Karpas-422 (cell line): ENCODE measurements at regions not wholly inside any gene's neighbourhood (a gene's known extent, or its start where the extent isn't known, plus 50 kb on each side); places are given as distances from the start of the nearest gene placed in this dataset.

Experiments
- DNase-seq: peaks from one replicate; pipeline ENCODE4 v3.0.0-alpha.2; 2015
- H2AFZ ChIP-seq: fragments of 200-600 bp; sonication (generic); 2 replicates; pipeline ENCODE4 v1.6.1; 2014; ENCODE audit warnings: antibody characterized with exemption, low read length, mixed read lengths
- H3K27ac ChIP-seq: fragments of 200-600 bp; sonication (generic); 2 replicates; pipeline ENCODE4 v1.5.1; 2014; ENCODE audit warnings: mild to moderate bottlenecking, low read length, moderate library complexity
- H3K27me3 ChIP-seq: fragments of 200-600 bp; sonication (generic); 2 replicates; pipeline ENCODE4 v1.6.1; 2014; ENCODE audit warnings: low read length, mixed read lengths
- H3K36me3 ChIP-seq: fragments of 200-600 bp; sonication (generic); 2 replicates; pipeline ENCODE4 v1.6.1; 2014; ENCODE audit warnings: low read length, mixed read lengths; ENCODE audit not compliant: insufficient read depth
- H3K4me1 ChIP-seq: fragments of 200-600 bp; sonication (generic); 2 replicates; pipeline ENCODE4 v1.6.1; 2014; ENCODE audit warnings: mild to moderate bottlenecking, low read length, mixed read lengths
- H3K4me2 ChIP-seq: fragments of 200-600 bp; sonication (generic); 2 replicates; pipeline ENCODE4 v1.6.1; 2014; ENCODE audit warnings: low read length, low read depth, mild to moderate bottlenecking; ENCODE audit not compliant: poor library complexity, severe bottlenecking
- H3K4me3 ChIP-seq: fragments of 200-600 bp; sonication (generic); 2 replicates; pipeline ENCODE4 v1.5.1; 2014; ENCODE audit warnings: mild to moderate bottlenecking, antibody characterized with exemption, low read length, mixed read lengths
- H3K79me2 ChIP-seq: fragments of 200-600 bp; sonication (generic); 2 replicates; pipeline ENCODE4 v1.6.1; 2014; ENCODE audit warnings: mild to moderate bottlenecking, low read length, mixed read lengths
- H3K9ac ChIP-seq: fragments of 200-600 bp; sonication (generic); 2 replicates; pipeline ENCODE4 v1.6.0; 2014; ENCODE audit warnings: low read length
- H3K9me2 ChIP-seq: fragments of 200-600 bp; sonication (generic), shearing (Covaris generic); replicated peaks from 2 replicates; pipeline ENCODE4 v1.6.0; 2014; ENCODE audit warnings: mild to moderate bottlenecking, low read length, moderate library complexity; ENCODE audit not compliant: insufficient read depth
- H3K9me3 ChIP-seq: fragments of 300-700, 200-600 bp; sonication (generic); 2 replicates; pipeline ENCODE4 v1.6.1; 2014; ENCODE audit warnings: low read length, mixed read lengths
- H4K20me1 ChIP-seq: fragments of 200-600 bp; sonication (generic); 2 replicates; pipeline ENCODE4 v1.6.1; 2014; ENCODE audit warnings: mild to moderate bottlenecking, antibody characterized with exemption, low read length, low read depth; ENCODE audit not compliant: insufficient read depth

GRCh38 chr6:170045563-170045960 lies 245.3 kb downstream of the DLL1 start:
- H4K20me1 ChIP-seq: no peaks in the 10 kb centered on the region
- no peak overlapping the region for H2AFZ ChIP-seq
- no peak overlapping the region for H3K27ac ChIP-seq
- no peaks in the 10 kb centered on the region for H3K9me3 ChIP-seq
- no peak for DNase-seq
- H3K9ac ChIP-seq: no peak overlapping the region
- H3K27me3 ChIP-seq: no peaks in the 10 kb centered on the region
- H3K4me3 ChIP-seq: no peak overlapping the region
- no peaks in the 10 kb centered on the region for H3K9me2 ChIP-seq
- no peaks in the 10 kb centered on the region for H3K4me1 ChIP-seq
- H3K79me2 ChIP-seq: no peaks in the 10 kb centered on the region
- no peak overlapping the region for H3K4me2 ChIP-seq
- no peaks in the 10 kb centered on the region for H3K36me3 ChIP-seq

- Histone ChIP-seq H3K27ac (no peak overlapping the region), H3K27me3 (no peaks in the 10 kb centered on the region), H3K4me2 (no peak overlapping the region), H3K9ac (no peak overlapping the region), H3K79me2 (no peaks in the 10 kb centered on the region), H3K4me3 (no peak overlapping the region), H2AFZ (no peak overlapping the region), H4K20me1 (no peaks in the 10 kb centered on the region), H3K9me3 (no peaks in the 10 kb centered on the region), H3K36me3 (no peaks in the 10 kb centered on the region), H3K9me2 (no peaks in the 10 kb centered on the region), H3K4me1 (no peaks in the 10 kb centered on the region)
- DNase-seq: no peak
Observed at GRCh38 chr6:170044836-170045562, 245.9 kb downstream of the DLL1 start.

GRCh38 chr6:170043881-170044790 lies 246.7 kb downstream of the DLL1 start:
- H3K9ac ChIP-seq: no peak overlapping the region
- no peak overlapping the region for H3K4me3 ChIP-seq
- no peaks in the 10 kb centered on the region for H3K36me3 ChIP-seq
- no peaks in the 10 kb centered on the region for H3K9me3 ChIP-seq
- H3K79me2 ChIP-seq: no peaks in the 10 kb centered on the region
- no peak for DNase-seq
- no peaks in the 10 kb centered on the region for H3K4me1 ChIP-seq
- H3K27me3 ChIP-seq: no peaks in the 10 kb centered on the region
- H3K4me2 ChIP-seq: no peak overlapping the region
- H4K20me1 ChIP-seq: no peaks in the 10 kb centered on the region
- H3K9me2 ChIP-seq: no peaks in the 10 kb centered on the region
- no peak overlapping the region for H3K27ac ChIP-seq
- no peak overlapping the region for H2AFZ ChIP-seq

DNA sequence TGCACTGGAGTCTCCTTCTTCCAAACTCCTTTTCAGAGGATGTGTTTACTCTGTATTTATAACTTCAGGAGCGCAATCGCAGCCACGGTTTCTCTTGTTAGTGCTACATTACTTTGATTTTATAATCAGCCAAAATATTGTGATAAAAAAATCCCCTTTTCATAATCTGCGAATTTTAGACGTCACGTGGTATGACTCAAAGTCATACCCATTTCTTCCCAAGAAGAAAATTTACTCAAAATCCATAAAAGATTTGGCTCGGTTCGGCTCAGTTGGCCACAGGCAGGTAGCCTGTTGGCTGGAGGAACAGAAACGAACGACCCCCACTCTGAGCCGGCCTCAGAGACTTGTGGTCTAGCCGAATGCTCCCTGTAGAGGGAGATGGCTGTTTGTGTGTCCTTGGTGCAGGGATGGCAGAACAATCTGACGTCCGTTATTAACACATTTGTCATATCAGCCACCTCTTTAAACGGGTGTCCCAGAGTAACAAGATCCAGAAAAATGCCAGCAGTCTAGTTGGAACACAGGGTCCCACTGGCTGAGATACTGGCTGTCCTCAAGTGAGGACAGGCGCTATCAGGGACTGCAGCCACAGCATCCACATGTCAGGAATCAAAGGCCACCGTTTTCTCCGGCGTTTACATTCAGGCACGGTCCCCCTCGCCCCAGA lies 247.6 kb downstream of the DLL1 start:
- Histone ChIP-seq H3K27me3 (no peaks in the 10 kb centered on the region), H3K79me2 (no peaks in the 10 kb centered on the region)

DNA sequence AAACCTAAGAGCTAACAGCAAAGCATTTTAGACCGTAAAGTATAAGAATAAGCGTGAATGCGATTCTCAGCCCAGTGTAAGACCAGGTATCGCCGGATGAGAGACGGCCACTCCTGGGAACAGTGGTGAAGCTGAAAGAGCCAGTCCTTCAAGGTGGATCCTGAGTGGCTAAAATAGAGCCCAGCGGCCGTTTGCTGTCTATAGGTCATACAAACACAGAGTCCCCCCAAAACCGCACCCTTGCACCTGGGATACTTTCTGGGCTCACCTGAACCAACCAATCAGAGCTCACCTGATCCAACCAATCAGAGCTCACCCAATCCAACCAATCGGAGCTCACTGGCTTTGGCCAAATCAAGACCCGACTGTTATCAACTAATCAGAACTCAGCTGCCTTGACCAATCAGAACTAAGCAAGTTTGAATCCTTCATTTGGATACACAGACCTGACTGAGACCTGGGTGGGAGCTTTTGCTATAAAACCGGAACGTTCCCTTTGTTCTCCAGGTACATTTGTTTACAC lies 248.2 kb downstream of the DLL1 start:
- Histone ChIP-seq H4K20me1 (no peaks in the 10 kb centered on the region), H3K9ac (no peak overlapping the region), H3K9me3 (no peaks in the 10 kb centered on the region), H3K9me2 (no peaks in the 10 kb centered on the region), H3K4me3 (no peak overlapping the region), H3K4me2 (no peak overlapping the region), H3K36me3 (no peaks in the 10 kb centered on the region), H3K79me2 (no peaks in the 10 kb centered on the region), H3K27me3 (no peaks in the 10 kb centered on the region), H2AFZ (no peak overlapping the region), H3K27ac (no peak overlapping the region), H3K4me1 (no peaks in the 10 kb centered on the region)
- DNase-seq: no peak

More for the DNA sequence above, 247.6 kb downstream of the DLL1 start:
- no peak for DNase-seq
- no peaks in the 10 kb centered on the region for H4K20me1 ChIP-seq
- H3K27ac ChIP-seq: no peak overlapping the region
- no peak overlapping the region for H3K9ac ChIP-seq
- no peaks in the 10 kb centered on the region for H3K4me1 ChIP-seq
- no peaks in the 10 kb centered on the region for H3K9me2 ChIP-seq
- no peaks in the 10 kb centered on the region for H3K9me3 ChIP-seq
- no peak overlapping the region for H3K4me3 ChIP-seq
- no peaks in the 10 kb centered on the region for H3K36me3 ChIP-seq
- no peak overlapping the region for H2AFZ ChIP-seq
- H3K4me2 ChIP-seq: no peak overlapping the region

DNA sequence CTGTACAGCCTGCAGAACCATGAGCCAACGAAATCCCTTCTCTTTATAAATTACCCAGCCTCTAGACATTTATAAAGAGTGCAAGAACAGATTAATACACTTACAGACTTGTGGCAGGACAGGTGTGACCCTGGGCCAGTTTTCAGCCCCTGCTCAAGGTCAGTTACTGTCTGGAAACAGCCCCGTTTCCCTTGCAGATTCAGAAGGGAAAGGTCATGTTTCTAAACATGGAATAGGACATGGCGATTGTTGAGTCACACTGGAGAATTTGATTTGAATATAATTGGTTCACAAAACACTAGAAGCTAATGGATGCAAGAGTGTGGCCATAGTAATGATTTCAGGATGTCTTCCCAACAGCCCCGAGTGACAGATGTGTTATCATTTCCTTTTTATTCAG lies 248.8 kb downstream of the DLL1 start:
- DNase-seq: no peak
- no peak overlapping the region for H3K4me3 ChIP-seq
- no peaks in the 10 kb centered on the region for H3K9me2 ChIP-seq
- no peak overlapping the region for H3K27ac ChIP-seq
- no peak overlapping the region for H3K9ac ChIP-seq
- no peak overlapping the region for H2AFZ ChIP-seq
- no peaks in the 10 kb centered on the region for H3K79me2 ChIP-seq
- no peak overlapping the region for H3K4me2 ChIP-seq
- H4K20me1 ChIP-seq: no peaks in the 10 kb centered on the region
- H3K27me3 ChIP-seq: no peaks in the 10 kb centered on the region
- no peaks in the 10 kb centered on the region for H3K9me3 ChIP-seq
- no peaks in the 10 kb centered on the region for H3K4me1 ChIP-seq
- H3K36me3 ChIP-seq: no peaks in the 10 kb centered on the region

DNA sequence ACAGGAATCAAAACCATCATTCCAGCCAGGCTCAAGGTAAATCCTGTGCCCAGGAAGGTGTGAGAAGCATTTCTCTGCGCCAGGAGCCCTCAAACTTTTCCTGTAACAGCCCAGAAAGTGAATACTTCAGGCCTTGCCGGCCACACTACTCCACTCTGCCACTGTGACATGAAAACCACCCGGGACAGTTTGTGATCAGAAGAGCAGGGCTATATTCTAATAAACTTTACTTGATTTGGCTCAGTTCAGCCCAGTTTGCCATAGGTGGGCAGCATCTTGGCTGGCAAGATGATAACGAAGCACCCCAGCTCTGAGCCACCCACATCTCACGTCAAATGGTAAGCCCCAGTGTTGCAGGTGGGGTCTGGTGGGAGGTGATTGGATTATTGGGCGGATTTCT lies 249.4 kb downstream of the DLL1 start:
- H3K27me3 ChIP-seq: no peaks in the 10 kb centered on the region
- no peak for DNase-seq
- H3K4me2 ChIP-seq: no peak overlapping the region
- H4K20me1 ChIP-seq: no peaks in the 10 kb centered on the region
- no peak overlapping the region for H3K9ac ChIP-seq
- H2AFZ ChIP-seq: no peak overlapping the region
- H3K9me3 ChIP-seq: no peaks in the 10 kb centered on the region
- H3K36me3 ChIP-seq: no peaks in the 10 kb centered on the region
- no peaks in the 10 kb centered on the region for H3K9me2 ChIP-seq
- no peak overlapping the region for H3K4me3 ChIP-seq
- H3K27ac ChIP-seq: no peak overlapping the region
- H3K4me1 ChIP-seq: no peaks in the 10 kb centered on the region
- no peaks in the 10 kb centered on the region for H3K79me2 ChIP-seq

DNA sequence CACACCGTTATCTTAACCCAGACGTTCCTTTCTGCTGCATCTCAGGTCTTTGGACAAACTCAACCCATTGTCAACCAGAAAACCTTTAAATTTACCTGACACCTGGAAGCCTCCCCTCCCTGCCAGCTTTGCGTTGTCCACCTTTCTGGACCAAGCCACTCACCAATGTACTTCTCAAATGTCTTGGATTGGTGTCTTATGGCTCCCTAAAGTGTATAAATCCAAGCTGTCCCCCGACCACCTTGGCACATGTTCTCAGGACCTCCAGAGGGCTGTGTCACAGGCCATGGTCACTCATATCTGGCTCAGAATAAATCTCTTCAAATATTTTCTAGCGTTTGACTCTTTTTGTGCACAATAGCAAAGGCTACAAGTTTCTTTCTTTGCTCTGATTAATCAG lies 250.0 kb downstream of the DLL1 start:
- Histone ChIP-seq H3K9me2 (no peaks in the 10 kb centered on the region), H3K36me3 (no peaks in the 10 kb centered on the region), H3K4me1 (no peaks in the 10 kb centered on the region), H3K27me3 (no peaks in the 10 kb centered on the region), H3K79me2 (no peaks in the 10 kb centered on the region), H4K20me1 (no peaks in the 10 kb centered on the region), H2AFZ (no peak overlapping the region), H3K9ac (no peak overlapping the region), H3K4me2 (no peak overlapping the region), H3K9me3 (no peaks in the 10 kb centered on the region), H3K4me3 (no peak overlapping the region), H3K27ac (no peak overlapping the region)
- no peak for DNase-seq
